ENCODE measurements at regions not wholly inside any gene's neighbourhood (a gene's known extent, or its start where the extent isn't known, plus 50 kb on each side); places are given as distances from the start of the nearest gene placed in this dataset.

- no TSS peak for BruUV-seq (replicated peaks)
- ChIA-PET CTCF (interaction anchor here (0.6 kb wide), 1 partner anchor 18 kb away, joined by 5 read pairs; no protein-coding TSS in a partner anchor), POLR2A (no interaction called here)
- Mint-ChIP-seq H3K27ac (ENCODE audit: low read depth, unreplicated experiment) (no peak overlapping the region), H3K4me1 (ENCODE audit: insufficient read depth, unreplicated experiment) (no peaks in the 10 kb centered on the region), H3K9me3 (ENCODE audit: unreplicated experiment) (no peaks in the 10 kb centered on the region), H3K4me3 (ENCODE audit: unreplicated experiment) (no peak overlapping the region), H3K27me3 (ENCODE audit: insufficient read depth, unreplicated experiment) (no peaks in the 10 kb centered on the region), H3K36me3 (ENCODE audit: insufficient read depth, unreplicated experiment) (no peaks in the 10 kb centered on the region)
- intact Hi-C loops (cut with micrococcal nuclease) = no loop called here
- no peak for DNase-seq (ENCODE audit: unreplicated experiment)
- no peak for TF ChIP-seq CTCF (IDR thresholded peaks at IDR 0.05; ENCODE audit: unreplicated experiment)
Observed at GRCh38 chr13:58883405-58883804, 1251.9 kb downstream of the PCDH17 start.

GRCh38 chr13:58884353-58885209 lies 1253.0 kb downstream of the PCDH17 start:
- Mint-ChIP-seq H3K4me1 (ENCODE audit: insufficient read depth, unreplicated experiment) (no peaks in the 10 kb centered on the region), H3K27me3 (ENCODE audit: insufficient read depth, unreplicated experiment) (peaks cover under 1% of the 10 kb centered on the region), H3K4me3 (ENCODE audit: unreplicated experiment) (no peak overlapping the region), H3K27ac (ENCODE audit: low read depth, unreplicated experiment) (no peak overlapping the region), H3K36me3 (ENCODE audit: insufficient read depth, unreplicated experiment) (no peaks in the 10 kb centered on the region), H3K9me3 (ENCODE audit: unreplicated experiment) (no peaks in the 10 kb centered on the region)
- BruUV-seq (replicated peaks) = no TSS peak
- DNase-seq (ENCODE audit: unreplicated experiment) = no peak
- ChIA-PET POLR2A (no interaction called here), CTCF (no interaction called here)
- intact Hi-C loops (cut with micrococcal nuclease) = no loop called here
- no peak for TF ChIP-seq CTCF (IDR thresholded peaks at IDR 0.05; ENCODE audit: unreplicated experiment)

- H3K4me3 Mint-ChIP-seq (ENCODE audit: unreplicated experiment) = no peak overlapping the region
- no peaks in the 10 kb centered on the region for H3K36me3 Mint-ChIP-seq (ENCODE audit: insufficient read depth, unreplicated experiment)
- peaks cover 24% of the 10 kb centered on the region for H3K27me3 Mint-ChIP-seq (ENCODE audit: insufficient read depth, unreplicated experiment)
- H3K4me1 Mint-ChIP-seq (ENCODE audit: insufficient read depth, unreplicated experiment) = no peaks in the 10 kb centered on the region
- H3K9me3 Mint-ChIP-seq (ENCODE audit: unreplicated experiment) = no peaks in the 10 kb centered on the region
- DNase-seq (ENCODE audit: unreplicated experiment) = no peak
- intact Hi-C loops (cut with micrococcal nuclease) = no loop called here
- CTCF ChIA-PET = no interaction called here
- POLR2A ChIA-PET = no interaction called here
- H3K27ac Mint-ChIP-seq (ENCODE audit: low read depth, unreplicated experiment) = no peak overlapping the region
- no peak for TF ChIP-seq CTCF (IDR thresholded peaks at IDR 0.05; ENCODE audit: unreplicated experiment)
- BruUV-seq (replicated peaks) = no TSS peak
Observed at GRCh38 chr13:58889474-58889873, 1257.9 kb downstream of the PCDH17 start.

GRCh38 chr13:58893396-58893795 lies 1261.9 kb downstream of the PCDH17 start:
- H3K27me3 Mint-ChIP-seq (ENCODE audit: insufficient read depth, unreplicated experiment) = peaks cover 46% of the 10 kb centered on the region
- H3K27ac Mint-ChIP-seq (ENCODE audit: low read depth, unreplicated experiment) = no peak overlapping the region
- no TSS peak for BruUV-seq (replicated peaks)
- H3K9me3 Mint-ChIP-seq (ENCODE audit: unreplicated experiment) = no peaks in the 10 kb centered on the region
- no peak for TF ChIP-seq CTCF (IDR thresholded peaks at IDR 0.05; ENCODE audit: unreplicated experiment)
- H3K36me3 Mint-ChIP-seq (ENCODE audit: insufficient read depth, unreplicated experiment) = no peaks in the 10 kb centered on the region
- intact Hi-C loops (cut with micrococcal nuclease) = no loop called here
- no peak for DNase-seq (ENCODE audit: unreplicated experiment)
- ChIA-PET CTCF (no interaction called here), POLR2A (no interaction called here)
- no peak overlapping the region for H3K4me3 Mint-ChIP-seq (ENCODE audit: unreplicated experiment)
- H3K4me1 Mint-ChIP-seq (ENCODE audit: insufficient read depth, unreplicated experiment) = no peaks in the 10 kb centered on the region
